ENCODE measurements at regions not wholly inside any gene's neighbourhood (a gene's known extent, or its start where the extent isn't known, plus 50 kb on each side); places are given as distances from the start of the nearest gene placed in this dataset.

GRCh38 chr4:186915816-186916215 is 192.2 kb upstream of the FAT1 start:
- DNase-seq (ENCODE audit: low read depth), result no peak
- TF ChIP-seq CTCF (IDR thresholded peaks at IDR 0.05; ENCODE audit: control insufficient read depth, extremely low read depth, insufficient read depth), result no peak
- H3K4me3 ChIP-seq (ENCODE audit: low read depth, low read length), result no peak overlapping the region

- H3K4me3 ChIP-seq (ENCODE audit: low read depth, low read length), result no peak overlapping the region
- TF ChIP-seq CTCF (IDR thresholded peaks at IDR 0.05; ENCODE audit: control insufficient read depth, extremely low read depth, insufficient read depth), result no peak
- no peak for DNase-seq (ENCODE audit: low read depth)
These were observed 193.5 kb upstream of the FAT1 start for GRCh38 chr4:186917136-186917535.

GRCh38 chr4:186918466-186918865 is 194.8 kb upstream of the FAT1 start:
- no peak for DNase-seq (ENCODE audit: low read depth)
- no peak overlapping the region for H3K4me3 ChIP-seq (ENCODE audit: low read depth, low read length)
- no peak for TF ChIP-seq CTCF (IDR thresholded peaks at IDR 0.05; ENCODE audit: control insufficient read depth, extremely low read depth, insufficient read depth)

GRCh38 chr4:186919340-186919739 is 195.7 kb upstream of the FAT1 start:
- no peak for TF ChIP-seq CTCF (IDR thresholded peaks at IDR 0.05; ENCODE audit: control insufficient read depth, extremely low read depth, insufficient read depth)
- no peak for DNase-seq (ENCODE audit: low read depth)
- no peak overlapping the region for H3K4me3 ChIP-seq (ENCODE audit: low read depth, low read length)

- H3K4me3 ChIP-seq (ENCODE audit: low read depth, low read length), result no peak overlapping the region
- TF ChIP-seq CTCF (IDR thresholded peaks at IDR 0.05; ENCODE audit: control insufficient read depth, extremely low read depth, insufficient read depth), result no peak
- no peak for DNase-seq (ENCODE audit: low read depth)
These were observed 196.8 kb upstream of the FAT1 start for GRCh38 chr4:186920483-186920882.

- no peak for DNase-seq (ENCODE audit: low read depth)
- no peak for TF ChIP-seq CTCF (IDR thresholded peaks at IDR 0.05; ENCODE audit: control insufficient read depth, extremely low read depth, insufficient read depth)
- no peak overlapping the region for H3K4me3 ChIP-seq (ENCODE audit: low read depth, low read length)
These were observed 197.3 kb upstream of the FAT1 start for GRCh38 chr4:186920992-186921391.

GRCh38 chr4:186924723-186925122 is 201.1 kb upstream of the FAT1 start:
- no peak overlapping the region for H3K4me3 ChIP-seq (ENCODE audit: low read depth, low read length)
- TF ChIP-seq CTCF (IDR thresholded peaks at IDR 0.05; ENCODE audit: control insufficient read depth, extremely low read depth, insufficient read depth), result no peak
- no peak for DNase-seq (ENCODE audit: low read depth)
